HG03354 (cell line): ENCODE measurements at regions not wholly inside any gene's neighbourhood (a gene's known extent, or its start where the extent isn't known, plus 50 kb on each side); places are given as distances from the start of the nearest gene placed in this dataset.
"Not testable (repeated sequence)": the region's sequence is repeated elsewhere in the genome, so short reads cannot be mapped to it uniquely, and the experiment has no call there.

Experiments
- ATAC-seq: cut with Tn5 transposase; IDR thresholded peaks from one replicate; pipeline ENCODE4 v1.9.1; 2021; ENCODE audit warnings: mild to moderate bottlenecking; ENCODE audit not compliant: unreplicated experiment, poor library complexity, severe bottlenecking

DNA sequence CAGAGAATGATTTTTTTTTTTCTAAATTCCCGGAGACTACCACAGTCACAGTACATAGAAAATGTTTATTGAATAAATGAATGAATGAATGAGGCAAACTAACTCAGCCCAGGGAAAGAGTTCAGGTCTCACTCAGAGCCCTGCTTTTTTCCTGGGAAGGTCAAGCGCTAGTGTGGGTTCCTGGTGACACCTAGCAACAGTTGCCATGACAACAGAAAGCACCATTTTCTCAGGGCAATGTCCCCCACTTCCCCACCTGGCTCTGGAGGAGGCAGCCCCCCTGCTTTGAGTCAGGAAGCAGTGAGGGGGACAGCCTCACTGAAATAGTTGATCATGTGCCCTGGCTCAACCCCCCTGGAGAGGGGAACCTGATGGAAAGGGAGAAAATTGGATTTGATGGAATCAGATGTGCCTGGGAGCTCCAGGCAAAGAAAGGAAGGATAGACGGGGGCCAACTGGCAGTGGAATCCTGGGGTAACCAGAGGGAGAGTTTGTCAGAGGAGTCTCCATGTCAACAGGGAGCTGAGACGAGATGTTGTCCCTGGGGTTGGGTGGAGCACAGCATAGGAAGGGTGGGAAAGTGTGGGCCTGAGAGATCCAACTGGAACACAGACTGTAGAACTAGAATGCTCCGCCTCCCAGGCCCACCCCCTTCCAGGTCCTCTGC is 242.2 kb upstream of the CCL2 start:
- no peak for ATAC-seq

DNA sequence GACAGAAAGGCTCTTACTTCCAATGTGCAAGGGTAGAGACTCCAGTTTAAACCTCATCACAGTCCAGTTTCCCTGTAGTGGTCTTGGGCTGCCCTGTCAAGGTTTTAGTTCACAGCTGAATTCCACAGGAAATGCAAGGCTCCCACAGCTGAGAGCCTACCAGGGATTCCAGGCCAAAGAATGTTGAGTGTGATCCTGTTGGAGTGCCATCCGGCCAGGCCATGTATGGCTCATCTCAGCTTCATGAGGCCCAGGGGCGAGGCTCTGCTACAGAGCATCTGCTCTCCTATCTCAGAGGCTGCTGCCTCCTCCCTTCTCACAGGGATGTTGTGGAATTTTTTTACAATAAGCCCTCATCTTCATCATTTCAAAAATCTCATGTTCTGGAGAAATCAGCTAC is 239.8 kb upstream of the CCL2 start:
- ATAC-seq: no peak

DNA sequence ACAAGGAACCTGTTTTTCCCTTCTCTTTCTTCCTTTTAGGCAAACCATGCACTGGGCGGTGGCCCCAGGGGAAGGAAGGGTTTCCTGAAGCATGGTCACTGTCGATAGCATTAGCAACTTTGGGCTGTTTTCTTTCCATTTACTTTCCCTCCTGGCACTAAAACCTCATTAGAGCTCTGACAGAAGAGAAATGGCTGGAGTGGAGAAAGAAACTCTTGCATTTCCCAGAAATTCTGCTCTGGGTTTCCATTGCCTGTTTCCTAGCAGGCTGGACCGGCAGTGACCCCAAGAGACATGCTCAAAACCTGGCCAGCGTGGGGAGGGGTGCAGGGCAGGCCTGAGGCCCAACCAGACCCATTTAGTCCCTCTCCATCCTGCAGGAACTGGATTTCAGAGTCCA is 230.7 kb upstream of the CCL2 start:
- ATAC-seq: no peak

DNA sequence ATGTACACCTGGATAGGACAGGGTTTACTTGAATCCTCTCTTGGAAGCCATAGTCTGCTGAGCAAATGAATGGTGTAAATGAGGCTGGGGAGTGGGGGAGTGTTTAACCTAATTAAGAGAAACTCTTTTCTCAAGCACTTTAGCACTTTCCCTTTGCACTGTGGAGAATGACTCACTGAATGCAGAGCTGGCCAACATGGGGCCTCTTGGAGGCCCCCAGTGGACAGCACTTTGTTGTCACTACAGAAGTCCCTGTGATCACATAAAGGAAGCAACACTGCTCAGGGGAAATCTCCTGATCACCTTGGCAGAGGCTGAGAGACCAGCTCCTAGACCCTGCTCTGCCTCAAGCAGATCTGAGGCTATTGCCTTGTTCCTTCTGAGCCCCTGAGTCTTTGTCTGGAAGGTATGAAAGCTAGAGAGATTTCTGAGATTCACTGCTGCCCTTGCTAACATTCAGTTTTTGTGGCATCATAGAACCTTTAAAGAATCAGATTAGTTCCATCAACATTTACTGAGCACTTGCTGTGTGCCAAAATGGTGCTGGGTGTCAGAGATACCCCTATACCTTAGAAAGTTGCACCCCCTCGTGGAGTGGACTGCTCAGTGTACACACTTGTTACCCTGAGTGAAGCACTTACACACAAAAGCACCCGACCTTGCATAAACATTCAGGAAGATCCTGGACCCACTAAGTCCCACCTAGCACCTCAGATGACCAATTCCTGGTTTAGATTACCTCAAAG is 230.1 kb upstream of the CCL2 start:
- no peak for ATAC-seq

DNA sequence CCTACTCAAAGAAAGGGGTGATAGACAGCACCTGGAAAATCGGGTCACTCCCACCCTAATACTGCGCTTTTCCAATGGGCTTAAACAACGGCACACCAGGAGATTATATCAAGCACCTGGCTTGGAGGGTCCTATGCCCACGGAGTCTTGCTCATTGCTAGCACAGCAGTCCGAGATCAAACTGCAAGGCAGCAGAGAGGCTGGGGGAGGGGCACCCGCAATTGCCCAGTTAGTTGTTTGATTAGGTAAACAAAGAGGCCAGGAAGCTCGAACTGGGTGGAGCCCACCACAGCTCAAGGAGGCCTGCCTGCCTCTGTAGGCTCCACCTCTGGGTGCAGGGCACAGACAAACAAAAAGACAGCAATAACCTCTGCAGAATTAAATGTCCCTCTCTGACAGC is 224.5 kb upstream of the CCL2 start:
- not testable (repeated sequence) for ATAC-seq

DNA sequence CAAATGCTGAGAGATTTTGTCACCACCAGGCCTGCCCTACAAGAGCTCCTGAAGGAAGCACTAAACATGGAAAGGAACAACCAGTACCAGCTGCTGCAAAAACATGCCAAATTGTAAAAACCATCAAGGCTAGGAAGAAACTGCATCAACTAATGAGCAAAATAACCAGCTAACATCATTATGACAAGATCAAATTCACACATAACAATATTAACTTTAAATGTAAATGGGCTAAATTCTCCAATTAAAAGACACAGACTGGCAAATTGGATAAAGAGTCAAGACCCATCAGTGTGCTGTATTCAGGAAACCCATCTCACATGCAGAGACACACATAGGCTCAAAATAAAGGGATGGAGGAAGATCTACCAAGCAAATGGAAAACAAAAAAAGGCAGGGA is 222.8 kb upstream of the CCL2 start:
- not testable (repeated sequence) for ATAC-seq

DNA sequence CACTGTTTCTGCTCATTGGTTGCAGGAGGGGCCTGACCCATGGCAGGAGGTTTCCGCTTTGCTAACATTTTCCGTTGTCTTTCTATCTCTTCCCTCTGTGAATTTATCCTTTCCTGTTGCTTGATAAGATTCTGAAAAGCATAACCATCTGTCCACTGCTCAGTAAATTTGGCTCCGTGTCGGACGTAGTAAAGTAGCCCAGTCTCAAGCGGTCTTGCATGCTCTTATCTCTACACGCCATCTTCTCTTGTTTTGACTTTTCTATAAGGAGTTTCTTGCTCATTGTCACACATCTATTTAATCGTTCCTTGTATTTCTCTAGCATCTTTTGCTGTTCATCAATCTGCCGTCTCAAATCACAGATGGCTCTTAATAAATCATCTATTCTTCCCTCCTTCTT is 216.3 kb upstream of the CCL2 start:
- not testable (repeated sequence) for ATAC-seq

DNA sequence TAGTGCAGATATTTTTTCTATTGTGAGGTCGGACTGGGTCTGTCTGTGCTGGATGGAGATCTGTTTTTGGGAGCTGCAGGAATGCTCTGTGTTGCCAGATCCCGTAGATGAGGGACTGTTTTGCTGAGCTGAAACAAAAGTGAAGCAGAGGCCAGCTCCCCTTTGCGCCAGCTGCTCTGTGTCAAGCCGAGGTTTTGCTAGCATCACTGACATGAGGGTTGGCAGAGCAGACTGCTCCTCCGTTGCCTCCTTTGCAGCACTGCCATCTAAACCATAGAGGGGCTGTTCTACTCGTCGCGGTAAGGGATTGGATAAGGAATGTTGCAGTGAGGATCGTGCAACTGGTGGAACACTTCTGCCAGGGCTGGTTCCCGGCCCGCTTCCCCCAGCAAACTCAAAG is 215.9 kb upstream of the CCL2 start:
- not testable (repeated sequence) for ATAC-seq

DNA sequence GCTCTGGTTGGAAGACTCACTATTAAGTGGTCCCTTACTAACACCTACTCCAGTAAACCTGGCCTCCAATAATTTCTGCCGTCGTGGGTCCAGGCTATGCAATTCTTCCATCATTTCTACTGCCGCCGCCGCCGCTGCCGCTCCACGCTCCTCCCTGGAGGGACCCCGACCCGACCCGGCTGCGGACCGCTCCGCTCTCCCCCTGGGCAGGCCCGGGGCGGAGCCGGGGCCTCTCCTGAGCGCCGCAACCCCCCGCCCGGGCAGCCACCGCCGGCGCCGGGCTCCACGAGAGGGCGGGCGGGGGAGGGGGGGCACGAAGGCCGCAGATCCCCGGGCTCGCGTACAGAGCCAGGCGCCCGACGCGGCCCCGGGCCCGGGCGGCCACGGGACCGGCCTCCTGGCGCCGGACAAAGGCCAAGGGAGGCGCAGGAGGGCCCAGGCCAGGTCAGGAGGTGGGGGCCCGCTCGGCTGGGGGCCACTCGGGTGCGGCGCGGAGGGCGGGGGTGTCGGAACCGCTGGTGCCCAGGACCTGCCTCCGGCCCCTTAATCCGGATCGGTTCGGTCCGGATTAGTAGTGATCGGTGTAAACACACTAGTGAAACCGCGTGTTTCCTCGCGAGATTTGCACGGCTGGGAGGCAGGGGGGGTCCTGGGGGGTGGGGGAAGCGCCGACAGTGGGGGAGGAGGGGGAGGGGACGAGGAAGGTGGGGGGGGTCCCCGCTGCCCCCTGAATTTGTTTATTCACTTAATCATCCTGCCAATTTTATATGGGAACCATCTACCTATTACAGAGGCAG is 215.1 kb upstream of the CCL2 start:
- peak; percentile 54 for ATAC-seq

DNA sequence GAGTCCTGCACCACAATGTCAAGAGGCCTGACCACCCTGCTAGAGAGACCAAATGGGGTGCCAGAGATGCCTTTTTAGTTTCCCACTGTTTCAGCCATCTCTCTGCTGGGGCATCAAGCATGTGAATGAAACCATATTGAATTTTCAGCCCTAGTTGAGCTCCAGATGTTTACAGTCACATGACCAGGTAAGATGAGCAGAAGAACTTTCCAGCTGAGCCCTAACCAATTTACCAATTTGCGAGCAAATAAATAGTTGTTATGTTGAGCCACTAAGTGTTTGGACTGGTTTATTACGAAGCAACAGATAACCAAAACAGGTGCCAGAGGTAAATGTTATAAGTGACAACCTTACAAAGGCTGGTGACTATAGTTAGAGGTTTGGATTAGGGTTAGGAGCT is 209.1 kb upstream of the CCL2 start:
- ATAC-seq: no peak

DNA sequence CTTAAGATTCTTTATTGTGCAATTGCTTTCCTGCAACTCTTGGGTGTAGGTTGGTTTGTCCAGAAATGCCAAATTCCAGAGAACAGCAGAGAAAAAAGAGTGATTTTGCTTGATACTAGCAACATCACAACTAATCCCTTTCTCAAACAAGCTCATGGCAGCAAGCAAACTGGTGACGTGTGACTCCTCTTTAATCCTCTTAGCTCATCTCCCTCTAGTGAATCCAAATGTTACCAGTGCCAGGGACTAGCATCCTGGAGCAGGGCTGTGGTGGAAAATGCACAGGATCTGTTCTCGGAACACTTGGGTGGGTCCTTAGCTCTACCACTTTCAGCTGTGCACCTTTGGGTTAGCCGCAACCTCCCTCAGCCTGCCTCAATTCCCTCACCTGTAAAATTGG is 204.0 kb upstream of the CCL2 start:
- ATAC-seq: no peak

DNA sequence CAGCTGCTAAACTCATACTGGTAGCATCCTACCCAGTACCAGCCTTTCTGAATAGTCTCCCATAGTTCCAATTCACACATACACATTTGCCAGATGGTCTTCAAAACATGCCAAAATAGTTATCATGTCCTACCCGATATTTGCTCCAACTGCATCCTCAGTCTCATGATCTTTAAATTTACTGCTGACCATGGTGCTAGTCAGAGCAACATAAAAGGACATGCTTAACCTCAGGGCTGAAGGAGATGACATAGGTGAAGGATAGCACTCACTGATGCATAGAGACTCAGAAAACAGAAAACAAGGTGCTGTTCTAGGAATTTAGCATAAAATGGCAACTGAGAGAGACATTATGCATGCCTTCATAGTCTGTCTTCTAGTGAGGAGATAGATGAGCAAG is 200.6 kb upstream of the CCL2 start:
- no peak for ATAC-seq

DNA sequence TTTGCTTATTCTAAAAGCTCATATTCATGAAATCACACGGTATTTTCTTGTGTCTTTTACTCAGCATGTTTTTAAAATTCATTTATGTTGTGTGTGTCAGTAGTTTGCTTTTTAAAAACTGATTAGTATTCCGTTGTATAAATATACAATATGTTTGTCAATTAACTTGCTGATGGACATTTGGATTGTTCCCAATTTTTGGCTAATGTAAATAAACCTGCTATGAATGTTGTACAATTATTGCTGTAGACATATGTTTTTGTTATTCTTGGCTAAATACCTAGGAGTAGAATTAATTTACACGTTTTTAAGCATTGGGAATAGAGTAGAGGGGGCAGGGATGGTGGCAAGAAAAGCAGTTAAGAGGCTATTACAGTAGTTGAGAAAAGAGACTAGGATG is 199.5 kb upstream of the CCL2 start:
- no peak for ATAC-seq

DNA sequence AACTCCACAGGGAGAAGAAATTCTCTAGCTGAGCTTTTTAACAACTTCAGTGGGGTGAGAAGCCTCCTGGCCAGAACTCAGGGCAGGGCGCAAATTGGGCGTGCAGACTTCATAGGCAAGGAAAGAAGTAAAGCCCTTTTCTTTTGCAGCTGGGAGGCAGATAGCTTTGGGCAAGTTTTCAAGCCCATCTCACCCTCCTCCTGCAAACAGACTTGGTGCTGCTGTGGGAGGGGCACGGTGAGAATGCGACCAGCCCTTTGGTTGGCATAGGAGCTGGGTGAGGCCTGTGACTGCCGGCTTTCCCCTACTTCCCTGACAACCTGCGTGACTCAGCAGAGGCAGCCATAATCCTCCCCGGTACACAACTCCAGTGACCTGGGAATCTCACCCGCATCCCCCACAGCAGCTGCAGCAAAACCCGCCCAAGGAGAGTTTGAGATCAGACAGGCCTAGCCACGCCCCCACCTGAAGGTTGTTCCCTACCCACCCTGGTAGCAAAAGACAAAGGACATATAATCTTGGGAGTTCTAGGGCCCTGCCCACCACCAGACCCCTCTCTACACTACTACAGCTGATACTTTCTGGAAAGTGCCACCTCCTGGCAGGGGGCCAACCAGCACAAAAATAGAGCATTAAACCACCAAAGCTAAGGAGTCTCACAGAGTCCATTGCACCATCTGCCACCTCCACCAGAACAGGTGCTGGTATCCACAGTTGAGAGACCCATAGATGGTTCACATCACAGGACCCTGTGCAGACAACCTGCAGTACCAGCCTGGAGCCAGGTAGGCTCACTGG is 195.5 kb upstream of the CCL2 start:
- ATAC-seq: no peak

DNA sequence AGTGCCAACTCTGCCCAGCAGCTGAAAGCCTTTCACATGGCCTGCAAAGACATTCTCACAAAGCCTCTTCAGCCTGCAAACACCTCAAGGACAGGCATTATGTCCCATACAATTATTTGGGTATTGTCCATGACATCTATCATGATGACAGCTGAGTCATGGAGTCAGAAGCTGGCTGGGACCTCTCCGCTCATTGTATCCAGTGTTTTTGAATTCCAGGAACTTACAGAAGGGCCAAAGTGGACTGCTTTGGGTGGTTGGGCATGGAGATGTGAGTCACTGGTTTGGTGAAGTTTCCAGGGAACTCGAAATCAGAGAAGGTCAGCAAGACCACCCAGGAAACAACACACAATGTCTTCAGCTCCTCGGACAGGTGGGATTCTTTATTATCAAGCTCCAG is 188.6 kb upstream of the CCL2 start:
- no peak for ATAC-seq

DNA sequence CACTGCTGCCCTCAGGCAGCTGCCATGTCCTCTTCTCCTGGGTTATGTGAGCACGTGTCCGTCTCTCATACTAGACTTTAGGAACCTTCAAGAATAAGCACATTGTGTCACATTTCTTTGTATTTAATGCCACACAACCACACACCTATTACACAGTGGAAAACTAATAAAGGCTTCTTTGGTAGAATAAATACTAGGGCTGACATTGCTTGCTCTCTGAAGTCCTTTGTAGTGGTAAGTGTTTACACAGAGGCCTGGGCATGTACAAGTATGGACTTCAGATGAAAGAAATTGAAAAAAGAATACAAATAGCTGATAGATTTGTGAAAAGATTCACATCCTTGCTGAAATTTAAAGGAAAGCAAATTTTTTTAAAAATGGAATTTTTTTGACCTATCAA is 188.1 kb upstream of the CCL2 start:
- ATAC-seq: no peak

DNA sequence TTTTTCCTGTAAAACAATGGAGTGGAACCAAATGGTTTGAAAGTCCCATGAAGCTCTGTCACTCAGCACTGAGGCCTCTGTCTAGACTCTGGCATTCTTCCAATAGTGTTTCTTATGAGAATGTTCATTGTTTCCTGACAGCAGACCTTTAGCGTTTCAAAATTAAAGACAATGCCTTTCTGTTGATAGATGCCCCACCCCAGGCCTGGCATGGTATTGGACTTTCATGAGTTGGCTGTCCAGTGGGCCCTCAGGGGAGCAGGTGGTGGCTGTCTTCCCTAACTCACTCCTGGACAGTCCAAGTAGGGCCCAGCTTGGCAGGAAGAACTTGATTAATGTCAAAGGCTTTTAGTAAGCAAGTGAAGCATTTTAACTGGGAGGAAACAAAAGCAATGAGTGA is 186.5 kb upstream of the CCL2 start:
- ATAC-seq: no peak

DNA sequence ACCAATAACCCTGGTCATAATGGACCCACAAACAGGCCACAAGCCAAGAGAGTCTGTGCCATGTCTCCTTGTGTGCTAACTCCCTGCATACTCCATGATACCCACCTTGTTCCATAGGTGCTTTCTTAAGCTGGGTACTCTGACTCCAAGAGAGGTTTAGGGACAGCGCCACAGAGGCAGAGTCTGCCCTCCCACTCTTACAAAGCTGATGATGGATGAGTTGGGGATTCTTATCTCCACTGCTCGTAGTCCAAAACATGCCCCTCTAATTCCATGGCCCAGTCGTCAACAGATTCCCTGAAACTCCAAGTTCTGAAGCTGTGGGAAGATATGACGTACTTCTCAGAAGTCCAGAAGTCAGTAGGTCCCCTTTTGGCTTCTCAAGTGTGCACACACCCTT is 184.4 kb upstream of the CCL2 start:
- ATAC-seq: no peak

DNA sequence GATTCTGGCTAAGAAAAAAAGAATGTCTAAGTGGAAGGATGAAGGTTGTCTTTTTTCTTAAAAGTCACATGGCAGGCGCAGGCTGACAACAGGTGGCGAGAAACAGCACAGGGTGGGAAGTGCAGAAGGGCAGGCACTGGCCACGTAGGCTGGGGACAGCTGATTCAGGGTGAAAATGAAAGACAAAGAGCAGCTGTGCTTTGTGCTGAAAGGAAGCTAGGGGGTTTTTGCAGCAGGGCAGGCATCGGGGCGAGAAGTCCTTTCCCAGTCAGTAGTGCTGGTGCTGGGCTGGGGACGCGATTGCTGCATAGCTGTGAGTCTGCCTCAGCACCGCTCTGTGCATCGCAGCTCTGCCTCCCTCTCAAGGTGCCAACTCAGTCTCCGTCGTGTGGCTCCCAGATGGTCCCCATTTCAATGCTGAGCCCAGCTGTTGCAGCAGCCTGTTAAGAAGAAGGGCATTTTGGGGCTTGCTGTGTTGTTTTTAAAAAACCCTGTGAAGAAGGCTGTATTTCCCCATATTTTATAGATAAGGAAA is 183.1 kb upstream of the CCL2 start:
- no peak for ATAC-seq

DNA sequence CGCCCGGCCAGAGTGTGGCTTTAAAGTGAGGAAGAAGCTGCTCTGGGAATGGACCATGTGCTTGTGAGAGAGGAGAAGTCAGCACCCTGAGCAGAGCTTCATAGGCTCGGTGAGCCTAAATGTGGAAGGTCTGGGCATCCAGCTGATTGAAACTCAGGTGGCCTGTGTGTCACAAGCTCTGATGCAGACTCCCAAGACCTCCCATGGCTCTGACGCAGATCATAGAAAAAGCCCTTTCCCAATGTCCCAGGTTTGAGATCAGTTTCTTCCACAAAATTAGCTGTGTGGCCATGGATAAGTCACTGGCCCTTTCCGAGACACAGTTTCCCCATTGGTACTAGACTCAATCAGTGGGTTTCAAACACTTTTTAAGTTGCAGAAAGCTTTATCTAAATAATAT is 180.0 kb upstream of the CCL2 start:
- ATAC-seq: no peak
